ENCODE measurements at regions not wholly inside any gene's neighbourhood (a gene's known extent, or its start where the extent isn't known, plus 50 kb on each side); places are given as distances from the start of the nearest gene placed in this dataset.

DNA sequence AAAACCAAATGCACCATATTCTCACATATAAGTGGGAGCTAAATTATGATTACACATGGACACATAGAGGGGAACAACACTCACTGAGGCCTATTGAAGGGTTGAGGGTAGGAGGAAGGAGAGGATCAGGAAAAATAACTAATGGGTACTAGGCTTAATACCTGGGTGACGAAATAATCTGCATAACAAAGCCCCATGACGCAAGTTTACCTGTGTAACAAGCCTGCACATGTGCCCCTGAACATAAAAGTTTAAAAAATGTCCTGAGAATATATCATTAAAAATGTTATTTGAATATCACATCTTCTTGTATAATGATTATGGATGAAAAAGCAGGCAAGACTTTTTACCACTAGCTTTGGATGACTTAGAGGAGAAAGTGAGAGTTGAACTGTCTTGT is 138.0 kb upstream of the NOVA1 start:
- TF ChIP-seq CTCF (IDR thresholded peaks at IDR 0.05; ENCODE audit: low read depth, low read length) = no peak
- H3K4me3 ChIP-seq (ENCODE audit: low read depth, low read length) = no peak overlapping the region

GRCh38 chr14:26738571-26738970 is 140.7 kb upstream of the NOVA1 start:
- no peak for TF ChIP-seq CTCF (IDR thresholded peaks at IDR 0.05; ENCODE audit: low read depth, low read length)
- H3K4me3 ChIP-seq (ENCODE audit: low read depth, low read length) = no peak overlapping the region

DNA sequence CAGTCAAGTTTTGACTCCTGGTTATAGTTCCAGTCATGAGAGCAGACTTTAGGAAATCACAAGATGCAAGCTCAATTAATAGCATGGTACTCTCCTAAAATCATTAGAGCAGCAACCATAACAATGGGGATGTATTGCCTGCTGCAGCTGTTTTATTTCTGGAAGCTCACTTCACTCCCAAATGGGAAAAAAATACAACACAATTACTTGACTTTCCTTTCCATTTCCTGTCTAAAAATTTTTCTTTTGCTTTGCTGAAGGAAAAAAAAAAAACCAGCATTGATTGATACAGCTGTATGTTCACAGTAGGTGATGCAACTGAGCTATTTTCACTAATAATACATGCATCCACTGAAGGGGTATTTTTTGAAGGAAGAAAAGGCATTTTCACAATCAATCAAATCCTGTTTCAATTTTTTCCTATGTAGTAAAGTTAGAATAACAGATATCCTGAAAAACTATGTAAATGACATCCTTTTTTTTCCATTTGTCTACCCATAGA is 143.9 kb upstream of the NOVA1 start:
- no peak overlapping the region for H3K4me3 ChIP-seq (ENCODE audit: low read depth, low read length)
- TF ChIP-seq CTCF (IDR thresholded peaks at IDR 0.05; ENCODE audit: low read depth, low read length) = no peak

- H3K4me3 ChIP-seq (ENCODE audit: low read depth, low read length) = no peak overlapping the region
- TF ChIP-seq CTCF (IDR thresholded peaks at IDR 0.05; ENCODE audit: low read depth, low read length) = no peak
Observed at GRCh38 chr14:26743284-26743683, 145.5 kb upstream of the NOVA1 start.

DNA sequence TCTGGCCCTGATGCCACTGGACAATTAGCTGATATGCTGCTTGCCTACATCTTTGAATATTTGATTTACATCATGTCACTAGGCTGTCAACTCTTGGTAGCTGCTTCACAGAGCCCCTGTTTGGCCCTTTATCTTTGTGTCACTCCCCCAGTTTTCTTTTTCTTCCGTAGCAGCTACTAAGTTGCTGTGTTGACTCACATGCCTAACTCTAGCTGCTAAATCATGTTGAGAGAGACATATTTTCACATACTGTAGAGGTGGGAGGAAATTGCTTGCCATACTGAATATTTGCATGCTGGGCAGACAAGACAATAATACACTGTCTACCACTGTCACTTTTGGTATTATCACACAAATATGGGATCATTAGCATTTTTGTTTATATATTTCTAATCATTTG is 147.1 kb upstream of the NOVA1 start:
- no peak overlapping the region for H3K4me3 ChIP-seq (ENCODE audit: low read depth, low read length)
- TF ChIP-seq CTCF (IDR thresholded peaks at IDR 0.05; ENCODE audit: low read depth, low read length) = no peak

DNA sequence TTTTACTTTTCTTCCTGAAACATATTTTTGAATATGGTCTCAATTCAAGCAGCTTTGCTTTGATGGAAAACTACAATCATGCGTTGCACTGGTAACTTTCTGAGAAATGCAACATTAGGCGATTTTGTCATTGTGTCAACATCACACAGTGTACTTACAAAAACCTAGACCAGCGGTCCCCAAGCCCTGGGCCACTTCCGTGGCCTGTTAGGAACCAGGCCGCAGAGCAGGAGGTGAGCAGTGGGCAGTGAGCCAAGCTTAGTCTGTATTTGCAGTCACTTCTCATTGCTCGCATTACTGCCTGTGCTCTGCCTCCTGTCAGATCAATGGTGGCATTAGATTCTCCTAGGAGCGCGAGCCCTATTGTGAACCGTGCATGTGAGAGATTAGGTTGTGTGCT is 163.7 kb upstream of the NOVA1 start:
- no peak overlapping the region for H3K4me3 ChIP-seq (ENCODE audit: low read depth, low read length)
- TF ChIP-seq CTCF (IDR thresholded peaks at IDR 0.05; ENCODE audit: low read depth, low read length) = no peak

GRCh38 chr14:26765301-26765700 is 167.5 kb upstream of the NOVA1 start:
- no peak for TF ChIP-seq CTCF (IDR thresholded peaks at IDR 0.05; ENCODE audit: low read depth, low read length)
- H3K4me3 ChIP-seq (ENCODE audit: low read depth, low read length) = no peak overlapping the region
